OCI-LY3 (cell line): ENCODE measurements at regions not wholly inside any gene's neighbourhood (a gene's known extent, or its start where the extent isn't known, plus 50 kb on each side); places are given as distances from the start of the nearest gene placed in this dataset.

Experiments used
- CTCF ChIP-seq: fragments of 200-600, 300-600 bp; sonication (generic); IDR thresholded peaks from 2 replicates; pipeline ENCODE4 v1.5.1; 2014; ENCODE audit warnings: antibody characterized with exemption, low read length, low read depth
- EZH2phosphoT487 ChIP-seq: fragments of 200-600 bp; shearing (Covaris generic); IDR thresholded peaks from 2 replicates; pipeline ENCODE4 v1.6.1; 2018; ENCODE audit warnings: antibody characterized with exemption, mixed run types, low read depth

DNA sequence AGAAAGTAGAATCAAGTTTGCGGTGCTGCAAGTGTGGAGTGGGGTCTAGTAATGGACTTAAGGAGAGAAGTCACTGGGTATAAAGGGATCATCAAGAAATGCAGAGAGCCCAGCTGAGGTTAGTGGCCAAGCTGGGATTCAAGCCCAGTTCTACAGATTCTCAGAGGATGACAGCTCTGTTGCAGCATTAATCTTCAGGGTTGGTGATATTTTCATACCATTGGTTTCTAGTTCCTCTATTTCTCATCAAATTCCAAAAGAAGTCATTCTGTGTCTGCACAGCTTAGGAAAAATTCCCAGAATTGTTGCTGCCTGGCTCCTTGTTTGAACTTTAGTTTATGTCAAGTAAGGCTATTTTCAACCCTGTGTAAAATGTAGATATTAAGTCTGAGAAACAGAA lies 169.5 kb upstream of the NTF3 start:
- TF ChIP-seq CTCF = no peak
- TF ChIP-seq EZH2phosphoT487 = no peak
